BJ (cell line): ENCODE measurements at regions not wholly inside any gene's neighbourhood (a gene's known extent, or its start where the extent isn't known, plus 50 kb on each side); places are given as distances from the start of the nearest gene placed in this dataset.

Experiments
- CTCF ChIA-PET: fragments of 350-600 bp; formaldehyde crosslinking; extraction: SDS; loops from one replicate; lab custom pipeline; 2021; ENCODE audit warnings: antibody characterized with exemption, inconsistent platforms; lab: Yijun Ruan, JAX
- POLR2A ChIA-PET: fragments of 300-600 bp; sonication (Branson Sonifier 250); formaldehyde crosslinking; extraction: SDS; loops from one replicate; lab custom pipeline; 2021; ENCODE audit warnings: antibody characterized with exemption; lab: Charles Lee
- DNase-seq: peaks from one replicate; pipeline ENCODE4 v3.0.0-alpha.2; 2011; ENCODE audit warnings: low read depth
- H3K27me3 ChIP-seq: 2 replicates; pipeline ENCODE4 v1.6.0; 2011; ENCODE audit warnings: low read length; ENCODE audit not compliant: control insufficient read depth, insufficient read depth
- H3K36me3 ChIP-seq: 2 replicates; pipeline ENCODE4 v1.5.1; 2011; ENCODE audit warnings: low read length; ENCODE audit not compliant: control insufficient read depth, insufficient read depth
- H3K4me3 ChIP-seq: 2 replicates; pipeline ENCODE4 v1.5.1; 2011; ENCODE audit warnings: low read depth, mild to moderate bottlenecking, control low read depth, low read length
- TF ChIP-seq, protein P1 (sequence below): IDR thresholded peaks from 2 replicates; pipeline ENCODE4 v1.5.1; 2011; ENCODE audit warnings: low read depth, mild to moderate bottlenecking, control low read depth, inconsistent platforms, low read length, moderate library complexity; ENCODE audit not compliant: insufficient read depth

DNA sequence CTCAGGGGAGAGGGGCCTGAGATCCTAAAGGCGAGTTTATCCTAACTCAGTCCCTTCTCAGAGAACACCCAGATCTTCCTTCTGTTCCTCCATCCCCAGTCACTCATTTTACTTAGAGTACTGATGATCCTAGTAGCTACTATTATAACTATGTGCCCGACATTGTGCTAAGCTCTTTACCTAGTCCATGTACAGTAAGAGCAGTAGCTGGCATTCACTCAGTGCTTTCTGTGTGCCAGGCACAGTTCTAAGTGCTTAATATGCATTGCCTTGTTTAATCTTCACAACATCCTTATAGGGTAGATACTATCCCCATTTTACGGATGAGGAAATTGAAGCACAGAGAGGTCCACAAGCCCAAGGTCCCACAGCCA, 58.3 kb downstream of the FRMPD3 start:
- DNase-seq = no peak
- ChIA-PET POLR2A (no interaction called here), CTCF (no interaction called here)
- Histone ChIP-seq H3K27me3 (peaks cover 12% of the 10 kb centered on the region), H3K36me3 (no peaks in the 10 kb centered on the region), H3K4me3 (no peak overlapping the region)
- TF ChIP-seq, protein P1, sequence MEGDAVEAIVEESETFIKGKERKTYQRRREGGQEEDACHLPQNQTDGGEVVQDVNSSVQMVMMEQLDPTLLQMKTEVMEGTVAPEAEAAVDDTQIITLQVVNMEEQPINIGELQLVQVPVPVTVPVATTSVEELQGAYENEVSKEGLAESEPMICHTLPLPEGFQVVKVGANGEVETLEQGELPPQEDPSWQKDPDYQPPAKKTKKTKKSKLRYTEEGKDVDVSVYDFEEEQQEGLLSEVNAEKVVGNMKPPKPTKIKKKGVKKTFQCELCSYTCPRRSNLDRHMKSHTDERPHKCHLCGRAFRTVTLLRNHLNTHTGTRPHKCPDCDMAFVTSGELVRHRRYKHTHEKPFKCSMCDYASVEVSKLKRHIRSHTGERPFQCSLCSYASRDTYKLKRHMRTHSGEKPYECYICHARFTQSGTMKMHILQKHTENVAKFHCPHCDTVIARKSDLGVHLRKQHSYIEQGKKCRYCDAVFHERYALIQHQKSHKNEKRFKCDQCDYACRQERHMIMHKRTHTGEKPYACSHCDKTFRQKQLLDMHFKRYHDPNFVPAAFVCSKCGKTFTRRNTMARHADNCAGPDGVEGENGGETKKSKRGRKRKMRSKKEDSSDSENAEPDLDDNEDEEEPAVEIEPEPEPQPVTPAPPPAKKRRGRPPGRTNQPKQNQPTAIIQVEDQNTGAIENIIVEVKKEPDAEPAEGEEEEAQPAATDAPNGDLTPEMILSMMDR = no peak

- CTCF ChIA-PET = no interaction called here
- no peak overlapping the region for H3K4me3 ChIP-seq
- TF ChIP-seq, protein P1 = no peak
- POLR2A ChIA-PET = no interaction called here
- no peak for DNase-seq
- H3K36me3 ChIP-seq = no peaks in the 10 kb centered on the region
- peaks cover 12% of the 10 kb centered on the region for H3K27me3 ChIP-seq
Measured at GRCh38 chrX:107508925-107509324, 59.5 kb downstream of the FRMPD3 start.

GRCh38 chrX:107514944-107515343, 65.5 kb downstream of the FRMPD3 start:
- Histone ChIP-seq H3K27me3 (no peaks in the 10 kb centered on the region), H3K36me3 (no peaks in the 10 kb centered on the region), H3K4me3 (no peak overlapping the region)
- TF ChIP-seq, protein P1 = no peak
- no peak for DNase-seq
- ChIA-PET CTCF (no interaction called here), POLR2A (no interaction called here)

DNA sequence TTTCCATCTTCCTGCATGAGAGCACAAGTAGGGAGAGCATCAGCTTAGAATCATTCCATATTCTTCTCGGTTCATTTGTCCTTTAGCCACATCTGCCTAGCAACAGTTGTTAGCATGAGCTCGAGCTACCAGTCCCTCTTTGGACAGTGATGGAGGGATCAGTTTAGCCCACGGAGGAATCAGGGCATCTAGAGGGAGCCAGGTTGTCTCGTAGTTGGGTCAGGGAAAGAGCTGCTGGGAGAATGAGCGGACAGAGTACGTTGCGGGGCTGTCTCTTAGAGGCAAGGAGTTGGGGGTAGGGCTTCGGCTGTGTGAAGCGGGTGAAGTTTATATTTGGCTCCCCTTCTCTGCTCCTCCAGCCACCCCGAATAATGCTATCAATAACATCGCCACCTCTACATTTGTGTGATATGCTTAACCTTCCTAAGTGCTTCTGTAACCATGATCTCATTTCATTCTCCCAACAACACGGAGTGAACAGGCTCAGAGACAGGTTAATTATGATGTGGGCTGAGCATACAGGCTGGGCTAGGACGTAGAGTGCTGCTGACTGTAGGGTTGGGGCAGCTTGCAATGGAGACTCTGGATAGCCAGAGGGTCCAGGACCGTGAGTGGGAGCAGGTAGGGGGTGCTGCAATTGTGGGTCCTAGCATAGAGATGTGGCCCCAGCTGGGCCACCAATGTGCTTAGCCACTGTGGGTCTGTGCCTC, 72.6 kb downstream of the FRMPD3 start:
- POLR2A ChIA-PET = no interaction called here
- CTCF ChIA-PET = no interaction called here

DNA sequence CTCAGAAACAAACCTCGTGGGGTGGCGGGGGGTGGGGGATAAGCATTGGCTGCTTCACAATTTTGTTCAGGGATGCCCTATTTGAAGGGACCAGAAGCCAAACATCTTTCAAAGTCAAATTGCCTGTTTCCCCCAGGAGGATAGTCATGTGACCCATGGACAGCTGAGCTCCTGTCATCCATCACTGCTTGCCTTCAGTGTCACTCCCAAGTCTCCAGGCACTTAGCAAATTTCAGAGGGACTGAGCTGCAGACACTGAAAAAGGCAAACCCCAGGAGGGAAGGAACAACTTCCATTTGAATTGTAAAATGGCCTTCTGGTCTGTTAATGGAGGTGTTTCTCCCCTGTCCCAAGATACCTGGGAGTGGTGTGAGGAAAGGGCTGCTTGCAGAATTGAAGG, 73.4 kb downstream of the FRMPD3 start:
- no peak for DNase-seq
- CTCF ChIA-PET = interaction anchor here (0.7 kb wide), 1 partner anchor 14 kb away, joined by 3 read pairs; no protein-coding TSS in a partner anchor
- Histone ChIP-seq H3K27me3 (no peaks in the 10 kb centered on the region), H3K4me3 (no peak overlapping the region), H3K36me3 (no peaks in the 10 kb centered on the region)
- POLR2A ChIA-PET = no interaction called here
- TF ChIP-seq, protein P1 = no peak

More for the DNA sequence above, 72.6 kb downstream of the FRMPD3 start:
- Histone ChIP-seq H3K27me3 (no peaks in the 10 kb centered on the region), H3K36me3 (no peaks in the 10 kb centered on the region), H3K4me3 (no peak overlapping the region)
- TF ChIP-seq, protein P1 = no peak
- DNase-seq = no peak
